Bone marrow (tissue), 2 donors: ENCODE measurements at regions not wholly inside any gene's neighbourhood (a gene's known extent, or its start where the extent isn't known, plus 50 kb on each side); places are given as distances from the start of the nearest gene placed in this dataset.

Experiments used
- DNase-seq, 2 donors: peaks; one replicate each; lab custom pipeline; 2025; lab: John Stamatoyannopoulos, UW

GRCh38 chr16:76182041-76182635 lies 95.1 kb upstream of the CNTNAP4 start:
- DNase-seq = no peak

GRCh38 chr16:76183647-76184046 lies 93.6 kb upstream of the CNTNAP4 start:
- DNase-seq = no peak

- no peak for DNase-seq
Observed at GRCh38 chr16:76190057-76190456, 87.1 kb upstream of the CNTNAP4 start.

GRCh38 chr16:76190480-76190879 lies 86.7 kb upstream of the CNTNAP4 start:
- DNase-seq = no peak

- DNase-seq = no peak
Observed at GRCh38 chr16:76193906-76194615, 83.1 kb upstream of the CNTNAP4 start.

- no peak for DNase-seq
Observed at GRCh38 chr16:76194616-76195015, 82.6 kb upstream of the CNTNAP4 start.

GRCh38 chr16:76195056-76195455 lies 82.1 kb upstream of the CNTNAP4 start:
- no peak for DNase-seq

GRCh38 chr16:76195648-76196047 lies 81.6 kb upstream of the CNTNAP4 start:
- no peak for DNase-seq

- DNase-seq = no peak
Observed at GRCh38 chr16:76197900-76198299, 79.3 kb upstream of the CNTNAP4 start.

- no peak for DNase-seq
Observed at GRCh38 chr16:76199681-76200220, 77.5 kb upstream of the CNTNAP4 start.

GRCh38 chr16:76201385-76201784 lies 75.8 kb upstream of the CNTNAP4 start:
- DNase-seq = no peak

- no peak for DNase-seq
Observed at GRCh38 chr16:76204249-76204648, 73.0 kb upstream of the CNTNAP4 start.

GRCh38 chr16:76207270-76207669 lies 69.9 kb upstream of the CNTNAP4 start:
- DNase-seq = no peak

- DNase-seq = no peak
Observed at GRCh38 chr16:76210157-76210556, 67.0 kb upstream of the CNTNAP4 start.

- DNase-seq = no peak
Observed at GRCh38 chr16:76213860-76214259, 63.3 kb upstream of the CNTNAP4 start.

- no peak for DNase-seq
Observed at GRCh38 chr16:76214856-76215255, 62.3 kb upstream of the CNTNAP4 start.

GRCh38 chr16:76222087-76222486 lies 55.1 kb upstream of the CNTNAP4 start:
- no peak for DNase-seq

- no peak for DNase-seq
Observed at GRCh38 chr16:76222853-76223252, 54.3 kb upstream of the CNTNAP4 start.

- DNase-seq = no peak
Observed at GRCh38 chr16:76226011-76226410, 51.2 kb upstream of the CNTNAP4 start.

- no peak for DNase-seq
Observed at GRCh38 chr16:76226481-76226880, 50.7 kb upstream of the CNTNAP4 start.
